Spleen (tissue), 7 donors: ENCODE measurements at regions not wholly inside any gene's neighbourhood (a gene's known extent, or its start where the extent isn't known, plus 50 kb on each side); places are given as distances from the start of the nearest gene placed in this dataset.

Experiments used
- CTCF ChIP-seq, 11 experiments: fragments of 200-600 bp in 7 of 11; fragments of 450-650 bp in 4 of 11; sonication (generic) in 4 of 11; IDR thresholded peaks in 8 of 11; conservative IDR thresholded peaks in 3 of 11; 1 replicate in 7 of 11; 2 replicates in 4 of 11; pipeline versions ENCODE4 v1.4.0 to v1.8.0; 2016 to 2021; ENCODE audit warnings: antibody characterized with exemption in 11 of 11, inconsistent platforms in 4 of 11, mild to moderate bottlenecking in 1 of 11
- POLR2A ChIP-seq, 3 donors: fragments of 450-650 bp; IDR thresholded peaks; one replicate each; pipeline ENCODE4 v1.5.1; 2017; ENCODE audit warnings: antibody characterized with exemption in 3 of 3, mild to moderate bottlenecking in 1 of 3
- donor health status: DM: no; HTN: no; CAD: no; lungs with moderate emphysema.
- donor health status: DM: no; HTN: no; CAD: no.
- donor health status: DM: no; HTN: no; CAD: no.

DNA sequence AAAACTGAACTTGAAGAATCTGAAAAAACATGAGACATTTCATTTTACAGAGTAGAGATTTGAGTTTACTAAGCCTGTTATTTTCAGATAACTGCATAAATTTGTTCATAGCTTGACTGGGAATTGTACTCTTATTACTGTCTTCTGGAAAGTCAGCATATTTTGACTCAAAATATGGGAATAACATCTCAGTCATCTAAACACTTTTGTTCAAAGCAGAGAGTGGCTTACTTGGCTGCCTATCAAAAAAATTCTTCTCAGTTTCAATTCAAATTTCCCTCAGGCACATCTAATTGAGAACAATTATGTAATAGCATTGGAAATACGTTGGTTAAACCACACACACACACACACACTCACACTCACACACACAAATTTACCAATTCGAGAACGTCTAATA, 384.6 kb downstream of the ARL4A start:
- no peak for TF ChIP-seq POLR2A (IDR thresholded peaks at IDR 0.05)
- no peak for TF ChIP-seq CTCF (IDR thresholded peaks at IDR 0.05 in 8 of 11, conservative IDR thresholded peaks at IDR 0.05 in 3 of 11)
